ENCODE measurements at regions not wholly inside any gene's neighbourhood (a gene's known extent, or its start where the extent isn't known, plus 50 kb on each side); places are given as distances from the start of the nearest gene placed in this dataset.

DNA sequence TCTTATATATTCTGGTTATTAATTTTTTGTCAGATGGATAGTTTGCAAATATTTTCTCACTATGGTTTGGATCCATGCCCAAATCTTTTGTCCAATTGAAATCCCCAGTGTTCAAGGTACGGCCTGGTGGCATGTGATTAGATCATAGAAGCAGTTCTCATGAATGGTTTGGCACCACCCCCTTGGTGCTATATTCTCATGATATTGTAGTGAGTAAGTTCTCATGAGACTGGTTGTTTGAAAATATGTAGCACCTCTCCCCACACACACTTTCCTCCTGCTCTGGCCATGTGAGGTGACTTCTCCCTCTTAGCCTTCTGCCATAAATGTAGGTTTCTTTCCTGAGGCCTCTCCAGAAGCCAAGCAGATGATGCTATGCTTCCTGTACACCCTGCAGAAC lies 107.7 kb upstream of the KYNU start:
- TF ChIP-seq, protein P1, sequence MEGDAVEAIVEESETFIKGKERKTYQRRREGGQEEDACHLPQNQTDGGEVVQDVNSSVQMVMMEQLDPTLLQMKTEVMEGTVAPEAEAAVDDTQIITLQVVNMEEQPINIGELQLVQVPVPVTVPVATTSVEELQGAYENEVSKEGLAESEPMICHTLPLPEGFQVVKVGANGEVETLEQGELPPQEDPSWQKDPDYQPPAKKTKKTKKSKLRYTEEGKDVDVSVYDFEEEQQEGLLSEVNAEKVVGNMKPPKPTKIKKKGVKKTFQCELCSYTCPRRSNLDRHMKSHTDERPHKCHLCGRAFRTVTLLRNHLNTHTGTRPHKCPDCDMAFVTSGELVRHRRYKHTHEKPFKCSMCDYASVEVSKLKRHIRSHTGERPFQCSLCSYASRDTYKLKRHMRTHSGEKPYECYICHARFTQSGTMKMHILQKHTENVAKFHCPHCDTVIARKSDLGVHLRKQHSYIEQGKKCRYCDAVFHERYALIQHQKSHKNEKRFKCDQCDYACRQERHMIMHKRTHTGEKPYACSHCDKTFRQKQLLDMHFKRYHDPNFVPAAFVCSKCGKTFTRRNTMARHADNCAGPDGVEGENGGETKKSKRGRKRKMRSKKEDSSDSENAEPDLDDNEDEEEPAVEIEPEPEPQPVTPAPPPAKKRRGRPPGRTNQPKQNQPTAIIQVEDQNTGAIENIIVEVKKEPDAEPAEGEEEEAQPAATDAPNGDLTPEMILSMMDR (conservative IDR thresholded peaks at IDR 0.05; ENCODE audit: control insufficient read depth, insufficient read depth, low read depth, low read length): no peak
- DNase-seq (ENCODE audit: low read depth): no peak
- no peak overlapping the region for H3K4me3 ChIP-seq (ENCODE audit: control insufficient read depth, low read depth, low read length)

DNA sequence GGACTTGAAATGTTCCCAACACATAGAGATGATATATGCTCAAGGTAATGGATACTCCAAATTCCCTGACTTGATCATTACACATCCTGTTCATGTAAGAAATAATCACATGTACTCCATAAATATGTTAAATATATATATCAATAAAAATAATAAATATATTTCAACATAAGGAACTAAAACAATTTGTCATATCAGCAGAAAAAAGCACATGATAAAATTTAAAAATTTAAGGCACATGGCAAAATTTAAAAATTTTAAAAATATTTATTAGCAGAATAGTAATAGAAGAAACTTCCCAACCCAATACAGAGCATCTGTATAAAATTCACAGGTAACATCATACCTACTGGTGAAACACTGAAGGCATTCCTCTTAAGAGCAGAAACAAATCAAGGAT lies 109.6 kb upstream of the KYNU start:
- DNase-seq (ENCODE audit: low read depth): no peak
- TF ChIP-seq, protein P1 (conservative IDR thresholded peaks at IDR 0.05; ENCODE audit: control insufficient read depth, insufficient read depth, low read depth, low read length): no peak
- H3K4me3 ChIP-seq (ENCODE audit: control insufficient read depth, low read depth, low read length): no peak overlapping the region

DNA sequence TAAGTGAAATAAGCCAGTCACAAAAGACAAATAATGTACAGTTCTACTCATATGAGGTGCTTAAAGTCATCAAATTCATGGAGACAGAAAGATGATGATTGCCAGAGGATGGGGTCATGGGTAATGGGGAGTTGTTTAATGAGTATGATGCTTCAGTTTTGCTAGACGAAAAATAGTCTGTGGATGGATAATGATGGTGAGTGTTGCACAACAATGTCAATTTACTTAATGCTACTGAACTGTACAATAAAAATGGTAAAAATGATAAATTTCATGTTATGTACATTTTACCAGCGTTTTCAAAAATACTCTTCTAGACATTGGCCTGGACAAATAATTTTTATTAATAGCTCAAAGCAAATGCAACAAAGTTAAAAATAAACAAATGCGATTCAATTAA lies 118.5 kb upstream of the KYNU start:
- no peak for DNase-seq (ENCODE audit: low read depth)
- no peak overlapping the region for H3K4me3 ChIP-seq (ENCODE audit: control insufficient read depth, low read depth, low read length)
- TF ChIP-seq, protein P1 (conservative IDR thresholded peaks at IDR 0.05; ENCODE audit: control insufficient read depth, insufficient read depth, low read depth, low read length): no peak

DNA sequence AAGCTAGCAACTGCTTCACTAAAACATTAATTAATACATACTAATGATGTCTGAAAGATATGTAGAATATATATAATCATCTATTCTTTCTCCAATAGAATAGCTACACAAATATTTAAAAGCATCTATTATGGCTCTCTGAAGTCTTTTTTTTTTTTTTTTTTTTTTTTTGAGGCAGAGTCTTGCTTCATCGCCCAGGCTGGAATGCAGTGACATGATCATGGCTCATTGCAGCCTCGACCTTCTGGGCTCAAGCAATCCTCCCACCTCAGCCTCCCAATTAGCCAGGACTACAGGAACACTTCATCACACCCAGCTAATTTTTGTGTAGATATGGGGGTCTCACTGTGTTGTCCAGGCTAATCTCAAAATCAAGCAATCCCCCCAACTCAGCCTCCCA lies 120.4 kb upstream of the KYNU start:
- no peak overlapping the region for H3K4me3 ChIP-seq (ENCODE audit: control insufficient read depth, low read depth, low read length)
- TF ChIP-seq, protein P1 (conservative IDR thresholded peaks at IDR 0.05; ENCODE audit: control insufficient read depth, insufficient read depth, low read depth, low read length): no peak
- DNase-seq (ENCODE audit: low read depth): peak; percentile 14

DNA sequence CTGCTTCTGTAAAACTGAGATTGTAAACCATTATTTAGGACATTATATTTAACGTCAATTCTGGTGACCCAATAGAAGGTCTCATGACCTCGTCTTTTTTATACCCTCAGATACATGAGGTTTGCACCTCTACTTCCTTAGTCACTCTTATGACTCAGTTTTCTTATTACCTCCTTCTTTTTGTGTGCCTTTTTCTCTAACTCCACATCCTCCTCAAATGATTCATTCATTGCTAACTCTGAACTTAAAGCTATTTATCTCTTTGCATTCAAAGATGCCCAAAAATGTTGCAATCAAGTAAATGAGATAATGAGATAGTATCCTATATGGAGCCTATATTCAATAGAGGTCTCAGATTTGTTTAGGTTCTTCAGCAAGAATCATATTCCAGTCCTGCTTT lies 121.0 kb upstream of the KYNU start:
- DNase-seq (ENCODE audit: low read depth): peak; percentile 71
- H3K4me3 ChIP-seq (ENCODE audit: control insufficient read depth, low read depth, low read length): no peak overlapping the region
- TF ChIP-seq, protein P1 (conservative IDR thresholded peaks at IDR 0.05; ENCODE audit: control insufficient read depth, insufficient read depth, low read depth, low read length): no peak

DNA sequence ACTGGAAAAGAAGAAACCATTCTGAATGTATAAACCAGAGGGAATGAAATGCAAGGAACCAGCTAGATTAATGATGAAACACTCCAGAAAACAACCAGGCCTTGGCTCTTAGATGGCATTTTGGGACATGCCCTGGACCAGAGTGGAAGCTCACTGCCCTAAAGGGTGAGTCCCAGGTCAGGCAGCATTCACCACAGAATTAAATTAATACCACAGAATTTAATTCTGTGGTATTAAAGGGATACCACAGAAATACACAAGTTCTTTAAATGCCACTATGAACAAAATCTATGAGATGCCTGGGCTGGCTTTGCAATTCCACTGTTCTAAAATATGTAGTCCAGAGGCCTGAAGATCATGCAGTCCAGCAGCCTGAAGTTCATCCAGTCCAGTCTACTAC lies 122.3 kb upstream of the KYNU start:
- TF ChIP-seq, protein P1 (conservative IDR thresholded peaks at IDR 0.05; ENCODE audit: control insufficient read depth, insufficient read depth, low read depth, low read length): no peak
- H3K4me3 ChIP-seq (ENCODE audit: control insufficient read depth, low read depth, low read length): no peak overlapping the region
- no peak for DNase-seq (ENCODE audit: low read depth)

DNA sequence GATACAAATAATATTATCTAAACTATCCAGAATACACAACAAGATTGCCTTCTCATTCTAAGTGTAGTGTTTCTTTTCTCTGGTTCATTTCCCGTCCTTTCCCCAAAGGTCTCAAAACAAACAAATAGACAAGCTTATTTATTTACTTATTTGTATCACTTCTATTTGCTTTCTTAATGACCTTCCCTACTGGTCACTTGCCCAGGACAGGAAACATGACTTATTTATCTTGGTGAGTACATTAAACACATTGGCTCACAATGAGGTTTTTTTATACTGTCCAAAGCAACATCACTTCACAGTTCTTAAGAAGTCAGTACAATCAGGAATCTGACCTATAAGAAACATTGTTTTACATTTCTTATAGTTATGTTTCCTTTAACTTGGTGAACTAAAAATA lies 123.3 kb upstream of the KYNU start:
- no peak overlapping the region for H3K4me3 ChIP-seq (ENCODE audit: control insufficient read depth, low read depth, low read length)
- DNase-seq (ENCODE audit: low read depth): peak; percentile 9
- TF ChIP-seq, protein P1 (conservative IDR thresholded peaks at IDR 0.05; ENCODE audit: control insufficient read depth, insufficient read depth, low read depth, low read length): no peak
